Neural progenitor cell (in vitro differentiated cells): ENCODE measurements at regions not wholly inside any gene's neighbourhood (a gene's known extent, or its start where the extent isn't known, plus 50 kb on each side); places are given as distances from the start of the nearest gene placed in this dataset.

Source experiments
- EZH2 ChIP-seq: fragments of 200-600 bp; sonication (generic); IDR thresholded peaks from 2 replicates; pipeline ENCODE4 v1.6.1; 2017; ENCODE audit warnings: antibody characterized with exemption, mild to moderate bottlenecking, moderate library complexity
- TF ChIP-seq, protein P1 (sequence below): fragments of 200-600 bp; sonication (generic); IDR thresholded peaks from 2 replicates; pipeline ENCODE4 v1.5.1; 2017; ENCODE audit warnings: antibody characterized with exemption, mild to moderate bottlenecking

DNA sequence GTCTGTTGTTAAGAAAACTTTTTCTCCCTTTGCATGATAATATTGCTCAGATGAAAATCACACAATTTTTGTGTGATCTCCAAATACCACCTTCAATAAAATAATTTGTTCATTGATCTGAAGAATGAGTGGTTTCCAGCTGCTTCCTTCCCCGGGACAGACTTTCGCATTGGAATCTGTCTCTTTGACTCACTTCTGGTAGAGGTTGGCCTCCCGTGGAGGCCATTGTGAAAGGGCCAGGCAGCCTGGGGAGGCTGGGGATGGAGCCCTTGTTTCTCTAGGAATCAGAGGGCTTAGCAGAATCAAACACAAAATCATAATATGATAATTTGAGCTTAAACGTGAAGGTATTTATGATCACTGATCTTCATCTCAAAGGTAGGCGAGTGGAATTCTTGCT lies 135.0 kb upstream of the ZNF536 start:
- TF ChIP-seq EZH2 = no peak
- TF ChIP-seq, protein P1, sequence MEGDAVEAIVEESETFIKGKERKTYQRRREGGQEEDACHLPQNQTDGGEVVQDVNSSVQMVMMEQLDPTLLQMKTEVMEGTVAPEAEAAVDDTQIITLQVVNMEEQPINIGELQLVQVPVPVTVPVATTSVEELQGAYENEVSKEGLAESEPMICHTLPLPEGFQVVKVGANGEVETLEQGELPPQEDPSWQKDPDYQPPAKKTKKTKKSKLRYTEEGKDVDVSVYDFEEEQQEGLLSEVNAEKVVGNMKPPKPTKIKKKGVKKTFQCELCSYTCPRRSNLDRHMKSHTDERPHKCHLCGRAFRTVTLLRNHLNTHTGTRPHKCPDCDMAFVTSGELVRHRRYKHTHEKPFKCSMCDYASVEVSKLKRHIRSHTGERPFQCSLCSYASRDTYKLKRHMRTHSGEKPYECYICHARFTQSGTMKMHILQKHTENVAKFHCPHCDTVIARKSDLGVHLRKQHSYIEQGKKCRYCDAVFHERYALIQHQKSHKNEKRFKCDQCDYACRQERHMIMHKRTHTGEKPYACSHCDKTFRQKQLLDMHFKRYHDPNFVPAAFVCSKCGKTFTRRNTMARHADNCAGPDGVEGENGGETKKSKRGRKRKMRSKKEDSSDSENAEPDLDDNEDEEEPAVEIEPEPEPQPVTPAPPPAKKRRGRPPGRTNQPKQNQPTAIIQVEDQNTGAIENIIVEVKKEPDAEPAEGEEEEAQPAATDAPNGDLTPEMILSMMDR = no peak
